ENCODE measurements at regions not wholly inside any gene's neighbourhood (a gene's known extent, or its start where the extent isn't known, plus 50 kb on each side); places are given as distances from the start of the nearest gene placed in this dataset.

DNA sequence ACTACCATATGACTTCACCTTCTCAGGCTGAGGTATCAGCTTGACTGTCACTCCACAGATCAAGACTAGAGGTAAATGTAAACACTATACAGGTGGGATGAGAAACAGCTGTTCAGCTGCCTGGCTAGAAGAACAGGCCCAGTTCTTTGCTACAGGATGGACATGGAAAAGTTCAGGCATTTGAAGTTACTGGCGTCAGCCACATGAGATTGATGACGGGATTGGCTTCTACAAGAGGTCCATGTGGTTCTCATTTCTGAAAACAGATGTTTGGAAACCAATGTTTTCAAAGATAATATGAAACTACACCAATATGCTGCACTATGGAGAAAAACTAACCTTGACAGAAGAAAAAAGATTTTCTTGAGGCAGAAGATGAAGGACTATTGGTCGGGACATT lies 324.1 kb downstream of the CDH10 start:
- Histone ChIP-seq H3K27ac (ENCODE audit: extremely low read depth, low read depth, low read length) (no peak overlapping the region), H3K9ac (ENCODE audit: insufficient read depth in 1 of 2, low read depth in 2 of 2, low read length in 2 of 2) (no peak overlapping the region), H4K20me1 (replicated peaks; ENCODE audit: control insufficient read depth, insufficient read depth, low read length) (no peaks in the 10 kb centered on the region), H3K9me3 (replicated peaks; ENCODE audit: control insufficient read depth, insufficient read depth, low read depth, low read length) (no peaks in the 10 kb centered on the region), H3K4me1 (replicated peaks in 1 of 2; ENCODE audit: control insufficient read depth in 2 of 2, insufficient read depth in 2 of 2, low read length in 2 of 2) (no peaks in the 10 kb centered on the region), H3K4me3 (no peak overlapping the region), H3K4me2 (ENCODE audit: insufficient read depth, low read length) (no peak overlapping the region), H2AFZ (ENCODE audit: low read depth, low read length) (no peak overlapping the region), H3K36me3 (ENCODE audit: control insufficient read depth, insufficient read depth, low read length) (no peaks in the 10 kb centered on the region), H3K9me1 (ENCODE audit: control insufficient read depth, insufficient read depth, low read length) (no peaks in the 10 kb centered on the region), H3K79me2 (ENCODE audit: control insufficient read depth, insufficient read depth, low read length) (no peaks in the 10 kb centered on the region), H3K27me3 (ENCODE audit: control insufficient read depth in 2 of 2, insufficient read depth in 2 of 2, low read length in 2 of 2) (no peaks in the 10 kb centered on the region)
- no peak for FAIRE-seq
- intact Hi-C loops (cut with micrococcal nuclease): no loop called here
- in situ Hi-C loops (cut with MboI): no loop called here
- CTCF ChIA-PET (ENCODE audit: low intra/inter-chr PET ratio): no interaction called here
- no peak for DNase-seq (ENCODE audit: extremely low read depth in 1 of 4, low spot score in 3 of 4)
- no peak for ATAC-seq
- no TSS peak for BruUV-seq (replicated peaks)
- POLR2A ChIA-PET: no interaction called here
- WGBS (ENCODE audit: insufficient coverage, low coverage, missing lambda C conversion rate): 0% methylated on average over 3 of the region's 3 CpGs
- TF ChIP-seq, protein P1, sequence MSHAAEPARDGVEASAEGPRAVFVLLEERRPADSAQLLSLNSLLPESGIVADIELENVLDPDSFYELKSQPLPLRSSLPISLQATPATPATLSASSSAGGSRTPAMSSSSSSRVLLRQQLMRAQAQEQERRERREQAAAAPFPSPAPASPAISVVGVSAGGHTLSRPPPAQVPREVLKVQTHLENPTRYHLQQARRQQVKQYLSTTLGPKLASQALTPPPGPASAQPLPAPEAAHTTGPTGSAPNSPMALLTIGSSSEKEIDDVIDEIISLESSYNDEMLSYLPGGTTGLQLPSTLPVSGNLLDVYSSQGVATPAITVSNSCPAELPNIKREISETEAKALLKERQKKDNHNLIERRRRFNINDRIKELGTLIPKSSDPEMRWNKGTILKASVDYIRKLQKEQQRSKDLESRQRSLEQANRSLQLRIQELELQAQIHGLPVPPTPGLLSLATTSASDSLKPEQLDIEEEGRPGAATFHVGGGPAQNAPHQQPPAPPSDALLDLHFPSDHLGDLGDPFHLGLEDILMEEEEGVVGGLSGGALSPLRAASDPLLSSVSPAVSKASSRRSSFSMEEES (CRISPR knock-in tag; IDR thresholded peaks at IDR 0.05): no peak
- TF ChIP-seq, protein P2, sequence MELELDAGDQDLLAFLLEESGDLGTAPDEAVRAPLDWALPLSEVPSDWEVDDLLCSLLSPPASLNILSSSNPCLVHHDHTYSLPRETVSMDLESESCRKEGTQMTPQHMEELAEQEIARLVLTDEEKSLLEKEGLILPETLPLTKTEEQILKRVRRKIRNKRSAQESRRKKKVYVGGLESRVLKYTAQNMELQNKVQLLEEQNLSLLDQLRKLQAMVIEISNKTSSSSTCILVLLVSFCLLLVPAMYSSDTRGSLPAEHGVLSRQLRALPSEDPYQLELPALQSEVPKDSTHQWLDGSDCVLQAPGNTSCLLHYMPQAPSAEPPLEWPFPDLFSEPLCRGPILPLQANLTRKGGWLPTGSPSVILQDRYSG (tag; conservative IDR thresholded peaks at IDR 0.05; ENCODE audit: low read depth): no peak
- no peak for TF ChIP-seq KLF16 (IDR thresholded peaks at IDR 0.05)
- no peak for TF ChIP-seq ZNF140 (CRISPR knock-in tag; IDR thresholded peaks at IDR 0.05)
- TF ChIP-seq MAFF (IDR thresholded peaks at IDR 0.05; ENCODE audit: low read length): no peak
- TF ChIP-seq, protein P3, sequence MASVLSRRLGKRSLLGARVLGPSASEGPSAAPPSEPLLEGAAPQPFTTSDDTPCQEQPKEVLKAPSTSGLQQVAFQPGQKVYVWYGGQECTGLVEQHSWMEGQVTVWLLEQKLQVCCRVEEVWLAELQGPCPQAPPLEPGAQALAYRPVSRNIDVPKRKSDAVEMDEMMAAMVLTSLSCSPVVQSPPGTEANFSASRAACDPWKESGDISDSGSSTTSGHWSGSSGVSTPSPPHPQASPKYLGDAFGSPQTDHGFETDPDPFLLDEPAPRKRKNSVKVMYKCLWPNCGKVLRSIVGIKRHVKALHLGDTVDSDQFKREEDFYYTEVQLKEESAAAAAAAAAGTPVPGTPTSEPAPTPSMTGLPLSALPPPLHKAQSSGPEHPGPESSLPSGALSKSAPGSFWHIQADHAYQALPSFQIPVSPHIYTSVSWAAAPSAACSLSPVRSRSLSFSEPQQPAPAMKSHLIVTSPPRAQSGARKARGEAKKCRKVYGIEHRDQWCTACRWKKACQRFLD (CRISPR knock-in tag; IDR thresholded peaks at IDR 0.05): no peak
- no peak for TF ChIP-seq ELF2 (CRISPR knock-in tag; IDR thresholded peaks at IDR 0.05)
- TF ChIP-seq, protein P4, sequence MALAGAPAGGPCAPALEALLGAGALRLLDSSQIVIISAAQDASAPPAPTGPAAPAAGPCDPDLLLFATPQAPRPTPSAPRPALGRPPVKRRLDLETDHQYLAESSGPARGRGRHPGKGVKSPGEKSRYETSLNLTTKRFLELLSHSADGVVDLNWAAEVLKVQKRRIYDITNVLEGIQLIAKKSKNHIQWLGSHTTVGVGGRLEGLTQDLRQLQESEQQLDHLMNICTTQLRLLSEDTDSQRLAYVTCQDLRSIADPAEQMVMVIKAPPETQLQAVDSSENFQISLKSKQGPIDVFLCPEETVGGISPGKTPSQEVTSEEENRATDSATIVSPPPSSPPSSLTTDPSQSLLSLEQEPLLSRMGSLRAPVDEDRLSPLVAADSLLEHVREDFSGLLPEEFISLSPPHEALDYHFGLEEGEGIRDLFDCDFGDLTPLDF (CRISPR knock-in tag; IDR thresholded peaks at IDR 0.05): no peak
- no peak for TF ChIP-seq BRD4 (IDR thresholded peaks at IDR 0.05)
- no peak for TF ChIP-seq FIP1L1 (IDR thresholded peaks at IDR 0.05; ENCODE audit: low read depth, low read length, poor library complexity, severe bottlenecking)
- TF ChIP-seq ZNF583 (CRISPR knock-in tag; IDR thresholded peaks at IDR 0.05): no peak
- no peak for TF ChIP-seq CHD4 (IDR thresholded peaks at IDR 0.05; ENCODE audit: insufficient read depth, insufficient replicate concordance, low read depth, low read length, poor library complexity, severe bottlenecking)
- TF ChIP-seq ZNF175 (CRISPR knock-in tag; IDR thresholded peaks at IDR 0.05; ENCODE audit: low read depth): no peak
- no peak for TF ChIP-seq PPARD (CRISPR knock-in tag; IDR thresholded peaks at IDR 0.05)
- TF ChIP-seq ILK (tag; IDR thresholded peaks at IDR 0.05; ENCODE audit: borderline replicate concordance, low read depth): no peak
- no peak for TF ChIP-seq SPI1 (IDR thresholded peaks at IDR 0.05; ENCODE audit: borderline replicate concordance, low read depth, low read length)
- no peak for TF ChIP-seq MCM3 (IDR thresholded peaks at IDR 0.05)
- TF ChIP-seq EP300 (IDR thresholded peaks at IDR 0.05; ENCODE audit: low read length): no peak
